Stimulated activated naive CD4-positive, alpha-beta T cell treated with Interleukin-2 at 50 U/mL for 16 hours (primary cell): ENCODE measurements at regions not wholly inside any gene's neighbourhood (a gene's known extent, or its start where the extent isn't known, plus 50 kb on each side); places are given as distances from the start of the nearest gene placed in this dataset.
A peak's percentile ranks its signal among the peaks of the same experiment; 100 is the strongest.

ENCODE experiments used
- DNase-seq: peaks from one replicate; lab custom pipeline; 2025; lab: John Stamatoyannopoulos, UW

- DNase-seq = peak; percentile 16
These were observed 139.6 kb upstream of the PELI1 start for GRCh38 chr2:64283641-64284361.

GRCh38 chr2:64284751-64285150, 140.5 kb upstream of the PELI1 start:
- DNase-seq = no peak

GRCh38 chr2:64287202-64287740, 143.1 kb upstream of the PELI1 start:
- no peak for DNase-seq

- no peak for DNase-seq
These were observed 144.3 kb upstream of the PELI1 start for GRCh38 chr2:64288321-64289193.

- DNase-seq = no peak
These were observed 145.0 kb upstream of the PELI1 start for GRCh38 chr2:64289251-64289650.

GRCh38 chr2:64289737-64290136, 145.5 kb upstream of the PELI1 start:
- DNase-seq = no peak

- no peak for DNase-seq
These were observed 147.0 kb upstream of the PELI1 start for GRCh38 chr2:64291181-64291580.

- peak; percentile 34 for DNase-seq
These were observed 151.3 kb upstream of the PELI1 start for GRCh38 chr2:64295326-64296139.

- no peak for DNase-seq
These were observed 151.9 kb upstream of the PELI1 start for GRCh38 chr2:64296140-64296480.

GRCh38 chr2:64296695-64297346, 152.6 kb upstream of the PELI1 start:
- DNase-seq = no peak

GRCh38 chr2:64298161-64298560, 153.9 kb upstream of the PELI1 start:
- DNase-seq = no peak

- DNase-seq = no peak
These were observed 153.9 kb upstream of the LGALSL start for GRCh38 chr2:64300066-64300465.

- no peak for DNase-seq
These were observed 150.7 kb upstream of the LGALSL start for GRCh38 chr2:64303250-64303649.

GRCh38 chr2:64307421-64307820, 146.5 kb upstream of the LGALSL start:
- DNase-seq = no peak

GRCh38 chr2:64311191-64311910, 142.6 kb upstream of the LGALSL start:
- no peak for DNase-seq

- no peak for DNase-seq
These were observed 141.9 kb upstream of the LGALSL start for GRCh38 chr2:64311948-64312621.

- DNase-seq = no peak
These were observed 141.2 kb upstream of the LGALSL start for GRCh38 chr2:64312622-64313397.

GRCh38 chr2:64313398-64313723, 140.6 kb upstream of the LGALSL start:
- no peak for DNase-seq

- no peak for DNase-seq
These were observed 138.5 kb upstream of the LGALSL start for GRCh38 chr2:64315291-64315960.
